ENCODE measurements at regions not wholly inside any gene's neighbourhood (a gene's known extent, or its start where the extent isn't known, plus 50 kb on each side); places are given as distances from the start of the nearest gene placed in this dataset.
A peak's percentile ranks its signal among the peaks of the same experiment; 100 is the strongest.
"Not testable (repeated sequence)": the region's sequence is repeated elsewhere in the genome, so short reads cannot be mapped to it uniquely, and the experiment has no call there.

DNA sequence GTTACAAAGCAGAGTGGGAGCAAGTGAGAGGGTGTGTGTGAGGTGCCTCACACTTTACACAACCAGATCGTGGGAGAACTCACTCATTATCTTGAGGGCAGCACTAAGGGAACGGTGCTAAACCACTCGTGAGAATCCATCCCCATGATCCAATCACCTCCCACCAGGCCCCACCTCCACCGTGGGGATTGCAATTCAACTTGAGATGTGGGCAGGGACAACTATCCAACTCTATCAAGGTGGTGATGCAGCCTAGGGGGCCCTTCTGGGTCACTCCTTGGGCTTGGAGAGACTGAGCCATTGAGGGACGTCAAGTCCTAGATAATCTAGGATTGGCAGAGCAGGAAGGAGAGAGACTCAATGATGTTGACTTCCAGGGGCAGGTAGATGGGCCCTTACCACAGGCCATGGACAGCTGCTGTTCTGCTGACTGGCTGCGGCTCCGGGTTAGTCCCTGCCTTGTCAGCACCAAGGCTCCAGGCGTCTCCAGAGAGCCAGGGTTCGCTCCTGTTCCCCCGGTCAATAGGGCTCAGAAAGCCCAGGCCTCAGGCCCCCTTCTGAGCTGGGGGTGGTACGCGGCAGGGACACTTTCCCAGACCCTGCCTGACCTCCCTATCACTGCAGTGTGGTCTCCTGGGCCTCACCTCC, 193.2 kb upstream of the HS6ST1 start:
- no peak for DNase-seq

DNA sequence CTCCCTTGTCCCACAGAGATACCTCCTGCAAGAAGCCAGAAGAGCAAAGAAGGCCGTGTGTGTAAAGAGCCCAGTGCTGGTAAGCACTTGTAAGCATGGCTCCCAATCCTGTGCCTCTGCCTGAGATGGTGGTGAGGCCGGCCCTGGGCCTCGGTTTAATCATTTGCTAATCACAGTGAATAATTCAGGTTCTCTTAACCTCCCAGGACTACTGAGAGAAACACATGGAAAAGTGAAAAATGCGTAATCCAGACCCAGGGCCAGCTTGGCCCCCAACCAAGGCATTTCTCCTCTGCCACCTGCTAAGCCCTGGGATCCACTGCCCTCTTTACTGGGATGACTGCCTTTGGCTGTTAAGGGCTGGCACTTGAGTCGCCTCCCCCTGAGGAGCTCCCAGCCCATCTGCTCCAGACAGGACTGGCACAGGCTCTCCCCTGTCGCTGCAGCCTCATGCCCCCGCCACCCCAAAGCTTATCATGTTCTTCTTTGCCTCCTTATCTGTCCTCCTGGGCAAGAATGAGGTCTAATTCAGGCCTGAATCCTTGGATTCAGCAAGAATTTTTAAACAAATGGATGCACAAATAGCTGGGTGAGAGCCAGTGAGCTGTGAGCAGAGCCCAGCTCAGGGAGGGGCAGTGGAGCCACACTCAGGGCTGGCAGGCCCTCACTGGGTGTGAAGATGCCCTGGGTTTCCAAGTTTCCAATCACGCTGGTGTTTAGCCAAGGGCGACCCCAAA, 193.9 kb upstream of the HS6ST1 start:
- DNase-seq = no peak

DNA sequence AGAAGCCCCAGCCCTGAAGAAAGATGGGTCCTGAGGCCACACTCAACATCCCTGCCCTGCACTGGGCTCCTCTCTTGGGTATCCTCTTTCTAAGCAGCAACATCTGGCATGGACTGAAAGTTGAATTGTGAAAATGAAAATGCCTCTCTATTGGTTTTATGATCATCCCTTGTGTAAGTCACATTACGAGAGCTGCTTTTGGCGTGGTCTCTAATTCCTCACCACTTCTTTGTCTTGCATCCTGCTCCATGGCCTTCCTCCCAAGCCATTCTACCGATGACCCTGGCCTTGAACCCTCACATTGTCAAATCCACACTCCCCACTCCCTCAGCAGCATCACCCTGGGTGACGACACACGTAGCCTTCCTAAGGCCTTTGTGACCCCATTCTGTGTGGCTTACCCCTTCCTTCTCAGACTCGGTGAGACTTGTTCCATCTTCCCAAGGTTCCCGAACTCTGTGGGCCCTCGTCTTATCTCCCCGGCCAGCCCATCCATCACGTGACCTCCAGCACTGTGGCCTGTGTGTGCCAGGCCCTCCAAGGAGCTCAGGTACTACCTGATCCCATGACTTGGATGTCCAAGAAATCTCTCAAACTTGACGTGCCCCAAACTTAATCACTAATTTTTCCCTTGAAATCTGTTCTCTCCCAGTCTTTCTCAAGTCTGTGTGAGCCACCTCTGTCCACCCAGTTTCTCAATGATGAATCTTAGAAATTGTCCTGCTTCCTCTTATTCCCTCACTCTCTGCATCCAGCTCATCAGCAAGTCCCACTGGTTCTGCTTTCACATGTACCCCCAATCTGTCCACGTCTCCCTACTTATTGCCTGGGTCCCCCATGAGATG, 194.7 kb upstream of the HS6ST1 start:
- DNase-seq = no peak

- DNase-seq = peak; percentile 89 to 91
Measured at GRCh38 chr2:128513961-128514283, 195.3 kb upstream of the HS6ST1 start.

DNA sequence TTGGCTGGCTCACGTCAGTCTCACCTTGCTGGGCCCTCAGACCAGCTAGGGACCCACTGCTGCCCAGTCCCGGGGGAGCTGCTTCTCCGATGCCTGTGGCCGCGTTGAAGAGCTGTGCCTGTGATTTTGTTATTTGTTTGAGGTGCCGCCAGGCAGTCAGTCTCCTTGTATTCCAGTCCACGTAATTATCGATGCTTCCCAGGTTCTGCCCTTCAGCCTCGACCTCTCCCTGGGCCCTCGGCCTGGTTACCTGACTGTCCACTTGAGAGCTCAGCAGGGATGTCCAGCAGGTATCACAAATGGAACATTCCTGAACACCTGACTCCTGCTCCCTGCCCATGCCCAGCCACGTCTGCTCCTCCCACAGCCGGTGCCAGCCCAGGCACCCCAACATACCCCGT, 195.9 kb upstream of the HS6ST1 start:
- DNase-seq = no peak

GRCh38 chr2:128516938-128517337, 198.3 kb upstream of the HS6ST1 start:
- DNase-seq = no peak

DNA sequence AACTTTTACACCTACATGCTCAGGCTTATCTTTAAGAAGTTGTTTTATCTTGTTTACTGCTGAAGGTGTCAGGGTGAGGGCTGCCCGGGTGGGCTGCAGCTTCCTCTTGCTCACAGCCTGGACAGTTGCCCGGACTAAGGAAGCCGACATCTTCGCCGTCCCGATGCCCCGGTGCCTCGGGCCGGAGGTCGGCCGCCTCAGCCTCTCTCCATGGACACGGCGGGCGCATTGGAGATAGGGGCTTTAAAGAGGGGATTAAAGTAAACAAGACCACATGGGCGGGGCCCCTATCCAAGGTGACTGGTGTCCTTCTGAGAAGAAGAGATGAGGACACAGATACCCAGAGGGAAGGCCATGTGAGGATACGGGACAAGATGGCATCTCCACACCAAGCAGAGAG, 200.4 kb upstream of the HS6ST1 start:
- not testable (repeated sequence) for DNase-seq

DNA sequence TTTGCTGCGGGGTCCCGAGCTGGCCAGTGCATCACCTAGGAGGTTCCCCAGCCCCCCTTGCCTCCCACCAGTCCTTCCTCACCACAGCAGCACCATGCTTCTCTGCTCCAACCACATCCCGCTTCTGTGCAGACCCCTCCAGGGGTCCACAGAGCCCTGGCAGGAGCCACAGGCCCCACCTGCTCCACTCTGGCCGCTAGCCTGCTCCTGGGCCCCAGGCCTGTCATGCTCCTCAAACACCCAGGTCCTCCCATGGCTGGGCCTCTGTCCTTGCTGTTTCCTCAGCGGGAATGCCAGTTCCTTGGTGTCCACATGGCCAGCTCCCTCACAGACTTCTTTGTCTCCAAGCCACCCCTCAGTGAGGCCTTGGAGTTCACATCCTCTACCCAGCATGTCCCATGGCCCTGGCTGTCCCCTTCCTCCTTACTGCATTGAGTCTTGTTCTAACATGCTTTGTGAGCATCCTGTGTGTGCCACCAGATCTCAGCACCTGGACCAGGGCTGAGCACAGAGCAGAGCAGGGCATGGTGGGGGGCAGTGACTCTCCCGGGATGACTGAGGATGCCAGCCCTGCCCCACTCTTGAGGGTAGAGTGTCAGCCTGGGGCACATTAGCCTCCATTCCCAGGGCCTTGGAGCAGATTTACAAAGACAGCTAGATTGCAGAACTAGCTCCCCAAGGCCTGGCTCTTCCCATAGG, 201.0 kb upstream of the HS6ST1 start:
- no peak for DNase-seq

DNA sequence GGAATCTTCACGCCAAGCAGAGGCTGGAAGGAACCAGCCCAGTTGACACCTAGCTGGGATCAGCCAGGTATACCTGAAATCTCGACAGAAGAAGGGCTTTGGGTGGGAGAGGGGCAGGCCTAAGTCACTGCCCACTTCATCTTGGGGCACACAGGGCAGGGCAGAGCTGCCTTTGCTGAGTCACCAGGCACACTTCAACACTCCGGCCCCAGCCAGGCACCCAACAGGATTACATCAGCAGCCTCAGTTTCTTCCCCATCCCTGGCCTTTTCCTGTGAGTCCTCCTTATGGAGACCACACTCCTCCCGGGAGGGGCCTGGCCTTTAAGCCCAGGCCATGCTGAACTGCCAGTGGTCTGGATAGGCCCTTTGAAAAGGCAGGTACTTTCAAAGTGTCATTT, 201.7 kb upstream of the HS6ST1 start:
- peak; percentile 13 to 55 for DNase-seq

DNA sequence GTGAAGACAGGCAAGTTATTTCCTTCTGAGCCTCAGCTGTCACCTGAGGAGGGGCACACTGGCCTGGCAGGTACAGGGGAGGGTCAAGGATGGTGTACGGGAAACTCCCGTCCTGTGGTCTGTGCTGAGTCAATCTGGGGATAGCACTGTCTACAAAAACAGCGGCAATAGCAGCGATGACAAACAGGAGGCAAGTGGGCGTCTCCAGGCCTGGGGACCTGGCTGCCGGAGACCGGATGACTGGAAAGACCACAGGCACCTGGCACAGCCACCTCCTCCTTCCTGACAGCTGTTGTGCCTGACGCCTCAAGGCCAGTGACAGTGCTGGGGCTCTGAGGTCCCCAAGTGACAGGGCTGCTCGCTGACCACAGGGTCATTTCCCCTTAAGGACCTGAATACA, 202.1 kb upstream of the HS6ST1 start:
- peak; percentile 34 to 64 for DNase-seq

DNA sequence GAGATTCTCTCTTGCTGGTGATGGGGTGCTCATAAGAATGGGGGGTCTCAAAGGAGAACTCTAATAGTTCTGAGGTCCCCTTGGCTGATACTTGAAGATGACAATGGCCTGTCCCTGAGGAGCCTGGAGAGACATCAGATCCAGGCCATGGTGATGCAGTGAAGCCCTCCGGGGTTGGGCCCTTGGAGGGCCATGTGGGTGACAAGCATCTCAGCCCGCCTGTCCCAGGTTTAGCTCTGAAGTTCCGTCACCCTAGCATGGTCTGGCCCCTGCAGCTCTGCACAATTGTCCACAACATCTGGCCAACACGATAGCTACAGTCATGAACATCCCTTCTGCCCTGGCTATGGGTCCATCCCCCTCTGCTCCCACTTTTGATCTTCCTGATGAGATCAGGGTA, 202.8 kb upstream of the HS6ST1 start:
- no peak for DNase-seq

DNA sequence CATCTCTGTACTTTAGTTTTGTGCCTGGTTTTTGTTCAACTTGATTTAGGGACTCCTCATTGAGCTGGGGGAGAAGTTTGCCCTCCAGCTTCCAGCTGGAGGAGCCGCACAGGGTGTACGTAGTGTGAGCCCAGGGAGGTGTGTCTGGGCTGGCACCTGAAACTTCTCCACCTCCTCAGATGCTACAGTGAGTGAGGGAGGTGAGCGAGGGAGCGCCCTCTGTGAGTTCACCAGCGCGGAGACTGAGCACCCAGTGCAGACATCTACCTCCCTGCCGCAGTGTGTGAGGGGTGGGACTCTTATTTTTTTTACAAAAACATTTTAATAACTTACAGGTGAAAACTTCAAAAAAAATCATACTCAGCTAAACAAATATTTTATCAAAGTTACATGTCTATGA, 204.2 kb upstream of the HS6ST1 start:
- no peak for DNase-seq

- DNase-seq = no peak
Measured at GRCh38 chr2:128523457-128523856, 204.8 kb upstream of the HS6ST1 start.

DNA sequence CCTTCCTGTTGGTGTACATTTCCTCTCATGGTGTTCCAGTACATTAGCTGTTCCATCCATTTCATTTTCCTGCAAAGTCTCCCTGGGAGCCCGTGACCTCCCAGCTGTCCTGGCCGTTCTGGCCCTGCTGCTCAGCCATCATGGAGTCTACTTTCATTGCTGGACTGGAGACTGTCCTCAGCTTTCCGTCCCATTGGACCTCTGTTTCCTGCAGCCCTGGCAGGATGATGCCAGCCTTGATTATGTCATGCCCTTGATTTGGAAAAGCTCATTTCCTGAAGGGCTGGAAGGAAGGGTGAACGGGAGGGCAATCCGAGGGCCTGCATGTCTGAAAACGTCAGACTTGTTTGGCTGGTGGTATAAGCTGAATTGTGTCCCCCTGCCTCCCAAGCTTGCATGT, 205.5 kb upstream of the HS6ST1 start:
- DNase-seq = no peak

GRCh38 chr2:128525653-128526052, 207.0 kb upstream of the HS6ST1 start:
- no peak for DNase-seq

GRCh38 chr2:128526455-128526976, 207.8 kb upstream of the HS6ST1 start:
- DNase-seq = no peak

DNA sequence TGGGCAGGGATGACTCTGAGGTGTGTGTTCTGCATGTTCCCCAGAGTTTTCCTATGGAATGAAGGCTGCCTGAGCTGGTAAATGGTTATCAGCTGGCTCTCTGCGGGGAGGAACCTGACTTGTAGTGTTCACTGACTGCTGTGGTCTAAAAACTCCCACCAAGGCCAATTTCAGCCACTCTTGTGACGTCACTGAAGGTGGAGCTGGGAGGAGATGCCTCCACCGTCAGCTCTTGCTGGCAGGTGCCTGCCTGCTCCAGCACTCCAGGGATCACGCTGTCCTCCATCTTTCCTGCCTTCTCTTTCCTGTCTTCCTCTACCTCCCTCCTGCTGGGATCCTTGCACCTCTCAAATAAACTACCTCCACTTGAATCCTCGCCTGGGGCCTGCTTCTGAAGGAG, 209.5 kb upstream of the HS6ST1 start:
- DNase-seq = no peak

GRCh38 chr2:128530025-128530573, 211.4 kb upstream of the HS6ST1 start:
- DNase-seq = no peak

GRCh38 chr2:128531856-128532255, 213.2 kb upstream of the HS6ST1 start:
- DNase-seq = peak in 1 of 2 donors; percentile 16

- no peak for DNase-seq
Measured at GRCh38 chr2:128533101-128533500, 214.4 kb upstream of the HS6ST1 start.

GRCh38 chr2:128534688-128535392, 216.2 kb upstream of the HS6ST1 start:
- no peak for DNase-seq

DNA sequence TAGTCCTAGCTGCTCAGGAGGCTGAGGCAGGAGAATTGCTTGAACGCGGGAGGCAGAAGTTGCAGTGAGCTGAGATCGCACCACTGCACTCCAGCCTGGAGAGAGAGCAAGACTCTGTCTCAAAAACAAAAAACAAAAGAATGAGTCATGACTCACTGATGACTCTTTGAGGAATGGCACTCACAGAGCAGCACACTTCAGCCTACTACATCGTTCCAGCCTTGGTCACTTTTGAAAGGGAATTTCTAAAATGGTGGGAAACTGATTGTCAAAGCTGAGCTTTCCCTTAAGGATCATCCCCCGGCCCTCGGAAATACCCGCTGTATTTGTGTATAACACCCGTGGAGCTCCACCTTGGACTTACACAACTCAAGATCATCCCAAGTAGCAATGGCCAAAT, 217.3 kb upstream of the HS6ST1 start:
- DNase-seq = no peak
